HG02981 (cell line): ENCODE measurements at regions not wholly inside any gene's neighbourhood (a gene's known extent, or its start where the extent isn't known, plus 50 kb on each side); places are given as distances from the start of the nearest gene placed in this dataset.
"Not testable (repeated sequence)": the region's sequence is repeated elsewhere in the genome, so short reads cannot be mapped to it uniquely, and the experiment has no call there.

Experiments
- ATAC-seq: cut with Tn5 transposase; IDR thresholded peaks from one replicate; pipeline ENCODE4 v1.9.1; 2021; ENCODE audit warnings: mild to moderate bottlenecking, moderate library complexity; ENCODE audit not compliant: unreplicated experiment

DNA sequence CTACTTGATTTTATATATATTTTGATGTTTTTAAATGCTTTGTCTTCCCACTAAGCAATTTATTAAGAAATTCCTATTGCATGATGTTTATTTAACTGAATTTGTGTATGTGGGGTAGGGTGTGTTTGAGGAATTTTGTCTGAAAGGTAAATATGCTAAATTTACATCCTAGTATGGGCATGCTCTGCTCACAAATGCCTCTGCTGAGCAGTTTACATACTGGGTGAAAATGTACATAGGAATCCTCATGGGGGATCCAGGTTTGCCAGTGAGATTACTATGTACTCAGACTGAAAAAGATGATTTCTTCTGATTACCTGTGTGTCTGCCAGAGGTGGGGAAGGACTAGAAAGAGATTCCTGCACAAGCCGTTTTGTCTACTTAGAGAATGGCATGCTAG, 126.6 kb downstream of the DISP1 start:
- no peak for ATAC-seq

DNA sequence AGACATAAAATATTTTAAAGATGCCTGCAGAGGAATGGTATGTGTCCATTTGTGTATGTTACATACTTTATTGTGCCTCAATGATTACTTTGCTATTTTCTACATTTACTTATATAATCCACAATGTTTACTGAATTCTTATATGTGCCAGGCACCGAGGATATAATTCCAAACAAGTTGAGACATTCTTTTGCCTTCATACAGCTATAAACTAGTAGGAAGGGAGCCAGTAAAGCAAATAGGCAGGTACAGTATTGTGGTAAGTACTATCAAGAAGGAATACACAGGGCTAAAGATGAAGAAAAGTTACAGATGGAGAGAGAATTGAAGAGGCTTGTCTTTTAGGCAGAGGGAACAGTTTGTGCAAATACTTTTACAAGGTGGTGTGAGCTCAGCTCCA, 131.6 kb downstream of the DISP1 start:
- ATAC-seq: no peak

DNA sequence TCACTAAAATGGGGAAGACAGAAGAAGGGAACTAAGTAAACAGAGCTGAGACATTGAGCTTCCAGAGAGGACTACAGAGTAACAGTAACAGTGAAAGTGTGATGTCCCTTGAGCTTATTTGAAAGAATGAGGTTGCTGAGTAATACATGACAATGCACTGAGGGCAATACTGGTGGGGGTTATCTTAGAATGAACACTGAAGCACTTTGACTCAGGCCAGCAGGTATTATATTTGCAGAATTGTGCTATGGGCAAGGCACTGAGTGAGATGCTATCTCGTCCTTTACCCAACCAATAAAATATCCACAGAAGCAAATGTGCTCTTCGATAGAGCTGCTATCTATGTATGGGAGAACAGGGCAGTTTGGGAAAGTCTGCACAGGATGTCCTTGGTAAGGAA, 133.2 kb downstream of the DISP1 start:
- ATAC-seq: no peak

DNA sequence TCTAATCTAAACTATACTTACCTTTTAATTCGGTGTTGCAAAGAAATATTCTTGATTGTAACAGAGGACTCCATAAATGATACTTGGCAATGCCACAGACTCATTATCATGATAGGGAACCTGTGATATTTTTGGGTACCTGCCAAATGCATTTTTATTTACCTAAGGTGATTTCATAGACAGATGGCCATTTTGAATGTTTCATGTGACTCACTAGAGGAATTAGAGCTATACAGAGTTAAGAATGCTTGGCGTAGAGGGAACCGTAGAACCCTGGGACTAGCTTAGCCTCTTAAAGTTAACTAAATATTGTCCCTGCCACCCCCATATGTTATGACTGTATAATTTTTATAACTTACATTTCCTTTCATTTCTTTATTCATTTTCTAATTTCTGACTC, 136.1 kb downstream of the DISP1 start:
- ATAC-seq: no peak

DNA sequence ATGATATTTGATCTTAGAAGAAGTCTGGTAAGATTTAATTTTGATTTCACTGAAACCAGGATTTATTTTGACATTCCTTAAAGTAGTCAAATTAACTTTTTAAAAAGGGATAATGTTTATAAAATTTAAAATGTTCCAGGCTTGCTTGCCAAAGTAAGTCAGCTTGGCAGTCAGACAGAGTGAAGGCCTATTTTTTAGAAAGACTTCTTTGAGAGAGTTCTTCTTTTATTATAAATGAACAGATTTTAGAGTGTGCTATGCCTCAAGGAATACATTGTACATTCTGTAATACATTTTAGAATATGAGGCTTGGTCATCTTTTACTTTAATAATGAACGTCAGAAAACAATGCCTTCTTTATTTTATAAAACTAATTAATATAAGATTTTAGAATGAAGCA, 138.7 kb downstream of the DISP1 start:
- ATAC-seq: no peak

DNA sequence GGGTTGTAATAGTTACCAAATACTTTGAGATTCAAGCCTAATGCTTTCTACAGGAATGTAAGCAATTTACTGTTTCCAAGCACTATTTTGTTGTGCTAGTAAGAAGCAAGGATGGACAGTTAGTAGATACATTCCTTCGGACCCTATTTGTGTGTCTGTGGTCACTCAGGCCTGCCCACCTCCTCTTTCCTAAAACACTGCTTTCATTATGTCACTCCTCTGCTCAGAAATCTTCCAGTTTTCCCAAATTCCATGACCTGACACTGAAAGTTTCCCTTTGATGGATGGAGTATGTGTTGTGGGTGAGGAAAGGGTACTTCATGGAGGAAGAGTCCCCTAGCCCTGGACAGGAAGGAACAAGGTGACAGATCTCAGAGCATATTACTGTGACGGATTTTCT, 141.1 kb downstream of the DISP1 start:
- ATAC-seq: no peak

DNA sequence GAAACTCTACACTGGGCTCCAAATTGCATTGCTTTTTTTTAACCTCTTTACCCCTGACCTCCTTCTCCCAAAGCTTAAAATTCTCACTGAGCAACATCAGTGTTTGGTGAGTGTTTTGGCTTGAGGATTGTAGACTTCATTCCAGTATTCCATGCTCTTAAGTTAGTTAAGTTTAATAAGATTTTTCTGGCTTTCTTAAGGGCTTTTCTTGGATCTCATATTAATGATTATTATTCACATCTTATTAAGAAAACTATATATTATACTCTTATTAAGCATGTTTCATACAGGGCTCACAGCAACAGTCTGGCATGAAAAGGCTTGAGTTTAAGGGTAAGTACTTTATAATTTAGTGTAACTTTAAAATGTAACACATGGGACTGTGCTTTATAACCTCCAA, 141.8 kb downstream of the DISP1 start:
- ATAC-seq: no peak

DNA sequence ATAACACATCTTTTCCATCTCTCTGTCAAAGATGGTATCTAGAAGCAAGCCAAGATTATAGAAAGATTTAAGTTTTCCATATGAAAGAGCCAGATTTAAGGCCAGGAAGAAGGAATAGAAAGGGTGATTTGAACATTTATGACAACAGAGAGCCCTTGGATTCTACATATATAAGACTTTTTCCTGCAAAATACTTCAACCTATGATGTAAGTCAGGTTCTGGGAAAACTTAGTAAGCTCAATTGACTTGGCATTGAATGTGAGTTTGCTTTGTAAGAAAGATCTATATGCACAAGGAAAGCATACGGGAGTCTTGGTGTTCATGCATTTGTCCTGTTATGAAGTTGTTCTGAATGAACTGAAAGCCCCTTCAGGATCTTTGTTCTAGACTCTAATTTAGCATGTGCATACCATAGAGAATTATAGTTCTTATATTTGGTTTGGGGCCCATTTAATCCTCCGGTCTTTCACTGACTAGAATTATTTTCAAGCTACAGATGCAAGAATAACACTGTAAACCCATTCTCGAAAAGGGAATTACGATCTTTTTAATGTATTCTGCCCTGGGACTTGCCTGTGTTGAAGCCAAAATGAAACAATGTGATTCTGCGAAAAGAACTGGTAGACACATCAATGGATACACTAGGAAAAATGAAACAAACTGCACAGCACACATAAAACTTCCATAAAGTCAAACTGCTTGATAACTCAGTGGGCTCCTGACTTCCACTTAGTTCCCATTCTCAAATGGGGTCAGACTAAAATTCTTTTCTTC, 152.8 kb downstream of the DISP1 start:
- no peak for ATAC-seq

DNA sequence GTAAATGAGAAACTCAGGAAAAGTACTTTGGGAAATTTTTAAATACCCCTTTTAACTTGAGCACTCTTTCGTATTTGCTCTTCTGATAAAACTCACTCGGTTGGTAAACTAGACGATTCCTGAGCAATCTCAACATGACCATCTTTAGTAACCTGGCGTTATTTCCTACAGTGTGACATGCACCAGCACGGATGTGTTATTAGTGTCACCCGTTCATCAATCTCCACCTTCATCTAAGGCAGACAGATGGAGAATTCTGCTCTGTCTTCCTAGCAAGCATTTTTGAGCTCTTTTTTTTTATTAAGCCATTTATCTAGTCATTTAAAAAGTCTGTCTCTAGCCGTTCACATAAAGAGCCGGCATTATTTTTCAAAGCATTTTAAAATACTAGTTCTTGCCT, 155.2 kb downstream of the DISP1 start:
- ATAC-seq: no peak

DNA sequence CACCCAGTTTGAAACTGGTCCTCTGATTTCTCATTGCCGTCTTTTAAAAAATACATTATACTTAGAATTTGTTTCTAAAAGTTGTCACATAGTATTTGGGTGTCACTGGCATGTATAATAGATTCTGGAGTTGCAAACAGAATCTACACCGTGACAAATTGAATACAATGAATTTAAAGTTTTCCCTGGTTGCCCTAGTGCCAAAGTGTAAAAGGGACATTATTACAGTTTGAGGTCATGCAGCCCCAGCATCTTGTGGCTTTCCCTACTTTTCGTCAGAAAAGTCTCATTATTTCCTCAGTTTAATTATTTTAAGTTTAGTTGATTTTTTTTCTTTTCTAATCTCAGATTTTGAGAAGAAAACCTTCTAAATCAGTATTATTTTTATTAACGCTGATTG, 155.9 kb downstream of the DISP1 start:
- ATAC-seq: no peak

DNA sequence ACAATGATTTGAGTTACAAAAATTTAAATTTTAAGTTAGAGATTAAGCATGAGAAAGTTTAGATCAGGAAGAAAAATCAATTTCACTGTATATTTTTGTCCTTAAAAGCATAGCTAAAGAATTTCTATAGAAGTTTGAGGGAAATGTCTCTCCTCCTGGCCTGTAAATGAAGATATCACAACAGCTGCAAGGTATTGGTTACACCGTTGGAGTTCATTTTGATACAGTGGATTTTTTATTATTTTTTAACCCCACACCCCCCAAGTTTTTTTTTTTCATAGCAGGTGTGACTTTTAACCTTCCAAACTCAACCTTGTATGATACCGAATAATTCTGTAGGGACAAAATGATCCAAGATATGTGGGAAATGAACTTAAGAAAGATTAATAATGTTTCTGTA, 156.3 kb downstream of the DISP1 start:
- ATAC-seq: no peak

DNA sequence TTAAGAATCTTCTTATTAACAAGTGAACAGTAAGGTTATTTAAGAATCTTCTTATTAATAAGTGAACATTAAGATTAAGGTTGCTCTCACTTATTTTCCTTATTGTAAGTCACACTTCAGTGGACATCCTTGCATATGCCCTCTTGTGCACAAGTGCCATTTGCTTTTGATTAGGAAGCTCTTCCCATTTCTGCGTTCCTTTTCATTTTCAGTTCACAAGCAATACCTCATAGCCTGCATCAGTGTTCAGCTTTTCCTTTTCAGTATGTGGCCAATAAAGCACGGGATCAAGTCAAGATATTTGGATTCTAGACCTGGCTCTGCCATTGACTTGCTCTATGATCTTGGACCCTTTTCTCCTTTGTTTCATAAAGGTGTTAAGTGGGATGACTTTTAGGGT, 158.7 kb downstream of the DISP1 start:
- no peak for ATAC-seq

DNA sequence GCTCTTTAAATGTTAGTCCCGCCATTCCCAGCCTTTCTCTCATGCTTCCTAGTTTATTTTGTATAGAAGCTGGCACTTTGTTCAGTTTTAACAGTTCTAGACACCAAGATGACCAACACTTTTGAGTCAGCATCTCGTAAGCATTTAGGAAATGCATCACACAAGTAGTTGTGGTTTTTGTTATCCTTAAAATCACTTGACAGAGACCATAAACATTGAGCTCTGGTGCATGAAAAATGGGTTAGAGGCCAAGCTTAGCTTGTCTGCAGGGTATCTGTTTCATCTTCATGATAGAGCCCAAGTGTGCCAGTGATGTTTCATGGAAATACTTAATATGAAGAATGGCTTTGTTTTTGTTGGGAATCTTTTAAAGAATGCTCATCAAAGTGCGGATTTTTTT, 159.7 kb downstream of the DISP1 start:
- ATAC-seq: no peak

DNA sequence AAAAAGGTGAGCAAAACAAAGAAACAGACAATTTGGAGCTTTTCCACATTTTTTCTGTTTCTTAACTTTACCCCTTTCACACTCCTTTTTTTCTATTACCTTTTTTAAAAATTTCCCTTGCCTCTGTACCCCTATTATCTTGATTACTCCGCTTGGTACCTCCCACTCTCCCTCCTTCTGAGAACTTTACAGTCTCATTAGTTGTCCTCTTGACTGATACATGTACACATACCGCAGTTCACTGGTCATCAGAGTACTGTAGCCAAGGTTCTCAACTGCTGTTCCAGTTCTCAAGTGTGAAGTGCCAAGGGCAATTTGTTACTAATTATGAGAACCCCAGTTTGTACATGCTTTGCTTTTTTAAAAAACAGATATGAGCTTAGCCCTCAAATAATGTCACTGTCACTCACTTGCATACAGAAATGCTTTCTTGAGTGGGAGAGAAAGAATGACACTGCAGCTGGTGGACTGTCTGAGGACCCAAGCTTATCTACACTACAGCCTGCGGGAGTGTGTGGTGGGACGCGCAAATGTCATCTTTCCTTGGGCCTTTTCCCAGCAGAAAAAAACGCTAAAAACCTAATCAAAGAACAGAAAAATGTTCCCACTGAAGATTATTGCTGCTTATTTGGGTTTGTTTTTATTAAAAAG, 160.8 kb downstream of the DISP1 start:
- no peak for ATAC-seq

DNA sequence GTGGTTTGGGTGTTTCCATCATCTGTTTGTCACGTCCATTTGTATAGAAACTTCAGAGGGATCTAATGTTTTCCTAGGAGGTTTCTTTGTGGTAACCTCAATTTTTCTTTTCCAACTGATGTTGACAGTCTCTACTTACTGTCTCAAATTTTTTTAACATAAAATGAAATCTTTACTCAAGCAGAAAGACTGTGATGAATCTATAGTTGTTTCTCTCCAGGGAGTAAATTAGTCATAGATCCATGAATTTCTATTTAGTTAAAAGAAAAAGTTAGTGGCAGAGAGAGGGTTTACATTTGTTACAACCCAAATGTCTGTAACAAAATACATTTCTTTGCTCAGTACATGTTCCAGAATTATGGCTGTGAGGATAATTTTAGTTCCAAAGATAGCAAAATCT, 161.6 kb downstream of the DISP1 start:
- ATAC-seq: no peak

DNA sequence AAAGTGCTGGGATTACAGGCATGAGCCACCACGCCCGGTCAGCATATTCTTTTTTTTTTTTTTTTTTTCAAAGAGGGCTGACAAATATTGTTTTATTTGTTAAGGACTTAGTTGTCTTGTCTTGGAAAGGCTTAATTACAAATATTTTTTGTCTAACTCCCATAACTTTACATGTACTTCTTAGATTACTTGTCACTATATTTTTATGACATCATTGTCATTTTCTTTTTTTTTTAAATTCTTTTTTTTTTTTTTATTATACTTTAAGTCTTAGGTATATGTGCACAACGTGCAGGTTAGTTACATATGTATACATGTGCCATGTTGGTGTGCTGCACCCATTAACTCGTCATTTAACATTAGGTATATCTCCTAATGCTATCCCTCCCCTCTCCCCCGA, 162.5 kb downstream of the DISP1 start:
- ATAC-seq: not testable (repeated sequence)

DNA sequence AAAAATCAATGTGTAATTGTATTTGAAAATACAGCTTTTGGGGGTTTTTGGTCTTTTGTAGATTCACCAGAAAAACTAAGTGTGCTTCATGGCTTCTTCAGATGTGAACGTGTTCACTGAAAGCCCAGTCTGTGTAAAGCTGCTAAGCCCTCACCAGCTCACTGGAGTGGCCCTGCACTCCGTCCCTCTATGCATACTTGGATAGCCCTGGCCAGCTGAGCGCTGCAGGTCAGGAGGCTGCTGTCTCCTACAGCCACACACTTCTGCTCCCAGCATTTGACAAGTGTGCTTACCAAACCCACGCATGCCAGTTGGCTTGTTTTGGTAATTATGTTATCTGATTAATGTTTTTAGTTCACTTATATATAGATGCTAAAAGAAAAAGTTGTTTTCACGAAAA, 163.5 kb downstream of the TLR5 start:
- ATAC-seq: no peak

DNA sequence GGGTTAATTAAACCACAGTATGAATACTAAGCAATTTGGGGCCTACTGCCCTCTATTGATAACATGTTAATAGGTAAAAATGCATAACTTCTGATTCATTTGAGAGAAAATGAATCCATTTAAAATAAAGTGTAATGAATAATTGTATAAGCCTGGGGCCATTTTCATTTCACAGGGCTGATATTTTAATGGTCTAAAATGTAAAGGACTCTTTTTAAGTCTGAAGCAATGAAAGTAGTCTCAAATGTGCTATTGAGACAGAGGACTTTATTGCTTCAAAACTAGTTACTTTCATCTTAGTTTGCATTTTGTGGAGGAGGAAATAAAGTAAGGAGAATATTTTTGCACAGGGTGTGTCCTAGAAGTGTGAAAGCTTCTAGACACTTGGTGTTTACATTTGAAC, 155.4 kb downstream of the TLR5 start:
- ATAC-seq: no peak

DNA sequence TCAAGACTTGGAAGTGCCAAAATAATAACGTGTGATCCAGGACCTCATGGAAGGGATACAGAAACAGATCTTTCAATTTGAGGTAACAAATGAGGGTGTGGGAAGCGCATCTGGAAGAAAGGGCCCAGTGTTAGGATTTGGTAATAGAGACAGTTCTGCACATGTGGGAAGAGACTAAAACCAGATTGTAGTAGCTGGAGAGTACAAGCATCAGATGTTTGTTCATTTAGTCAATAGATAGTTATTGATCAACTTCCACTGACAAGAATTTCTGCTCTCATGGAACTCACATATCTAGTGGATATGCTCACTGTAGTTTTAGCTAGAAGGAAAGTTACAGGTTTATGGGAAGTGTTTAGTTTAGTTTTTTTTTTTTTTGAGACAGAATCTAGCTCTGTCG, 153.6 kb downstream of the TLR5 start:
- ATAC-seq: no peak

DNA sequence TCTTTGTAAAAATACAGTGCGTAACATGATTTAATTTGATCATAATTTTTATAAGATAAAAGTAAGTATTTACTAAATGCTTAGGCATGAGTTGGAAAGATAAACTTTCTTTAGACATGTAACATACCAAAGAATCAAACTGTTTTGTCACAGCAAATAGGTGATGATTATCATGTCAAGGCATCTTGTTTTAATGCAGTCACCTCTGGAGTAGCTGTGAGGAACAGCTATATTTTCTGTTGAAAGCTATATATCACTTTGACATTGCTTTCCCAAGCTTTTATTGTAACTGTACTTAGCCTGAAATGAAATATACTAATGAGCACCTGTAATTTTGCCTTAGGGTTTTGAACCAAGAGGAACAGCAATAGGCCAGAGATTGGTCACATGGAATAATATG, 151.9 kb downstream of the TLR5 start:
- ATAC-seq: no peak

DNA sequence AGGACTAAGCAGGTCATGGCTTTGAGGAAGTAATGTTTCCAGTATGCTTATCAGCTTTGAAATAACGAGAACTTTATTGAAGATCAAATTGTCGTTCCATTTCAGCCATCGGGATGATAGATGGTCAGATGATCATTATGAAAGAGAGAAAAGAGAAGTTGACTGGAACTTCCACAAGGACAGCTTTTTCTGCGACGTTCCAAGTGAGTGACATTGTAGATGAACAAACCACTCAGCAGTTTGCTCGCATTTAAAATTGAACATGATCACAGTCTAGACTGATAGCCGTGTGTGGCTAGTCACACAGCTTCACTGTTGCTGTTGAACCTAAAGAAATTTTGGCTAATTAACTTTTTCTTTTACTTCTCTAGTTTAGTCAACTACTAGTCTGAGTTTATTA, 151.1 kb downstream of the TLR5 start:
- no peak for ATAC-seq

DNA sequence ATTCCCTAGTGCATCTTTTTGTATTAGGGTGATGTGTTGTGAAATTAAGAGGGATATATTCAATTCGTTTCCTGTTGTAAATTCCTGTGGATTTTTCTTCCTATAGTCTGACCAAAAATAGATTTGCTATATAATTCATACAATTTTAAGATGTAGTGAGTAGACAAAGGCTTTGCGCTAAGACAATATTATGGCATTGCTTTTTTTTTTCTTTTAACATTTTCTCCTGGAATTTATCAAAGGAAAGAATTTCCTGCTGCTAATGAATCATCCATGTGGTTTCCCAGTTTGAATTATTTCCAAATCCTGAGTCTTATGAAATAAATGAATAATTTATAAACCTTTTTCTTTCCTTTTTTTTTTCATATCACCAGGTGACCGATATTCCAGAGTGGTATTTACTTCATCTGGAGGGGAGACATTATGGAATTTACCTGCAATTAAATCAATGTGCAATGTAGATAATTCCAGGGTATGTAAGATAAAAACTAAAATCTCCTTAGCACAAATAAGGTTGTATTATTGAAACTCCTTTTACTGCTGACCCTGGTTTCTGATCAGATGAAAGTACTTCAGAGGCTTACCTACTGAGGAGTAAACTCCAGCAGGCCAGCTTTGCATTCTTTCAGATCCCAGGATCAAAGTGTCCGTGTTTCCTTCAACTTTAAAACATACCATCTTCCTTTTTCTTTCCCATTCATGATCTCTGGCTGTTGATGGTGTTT, 148.4 kb downstream of the TLR5 start:
- no peak for ATAC-seq
